Stimulated activated CD8-positive, alpha-beta memory T cell treated with anti-CD3 and anti-CD28 coated beads, Interleukin-7, amount 100 ng/mL, for 4 hours (primary cell): ENCODE measurements at regions not wholly inside any gene's neighbourhood (a gene's known extent, or its start where the extent isn't known, plus 50 kb on each side); places are given as distances from the start of the nearest gene placed in this dataset.

Experiments used
- DNase-seq, 2 donors: peaks; one replicate each; pipeline ENCODE4 v3.0.0-alpha.2; 2020; ENCODE audit warnings: low read depth in 2 of 2

DNA sequence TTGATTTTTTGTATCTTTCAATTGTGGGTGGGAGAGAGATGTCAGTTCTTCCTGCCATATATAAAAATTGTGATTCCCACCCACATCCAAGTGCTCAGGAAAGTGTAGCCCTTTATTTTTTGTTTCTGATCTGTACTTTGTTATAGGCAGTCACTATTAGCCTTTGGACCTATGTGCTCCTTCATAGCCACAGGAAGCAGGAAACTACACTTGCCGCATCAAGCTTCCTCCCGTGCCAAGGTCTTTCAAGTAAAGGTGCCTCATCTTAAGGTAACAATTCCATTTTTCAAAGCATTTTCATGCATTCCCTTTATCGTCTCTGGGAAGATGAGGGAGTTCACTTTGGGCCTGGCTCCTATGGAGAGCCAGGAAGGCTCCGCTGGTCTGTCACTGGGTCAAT, 339.0 kb downstream of the DIRAS2 start:
- DNase-seq = no peak

GRCh38 chr9:90306158-90306557, 336.5 kb downstream of the DIRAS2 start:
- no peak for DNase-seq

- no peak for DNase-seq
Measured at GRCh38 chr9:90307167-90307833, 335.3 kb downstream of the DIRAS2 start.

DNA sequence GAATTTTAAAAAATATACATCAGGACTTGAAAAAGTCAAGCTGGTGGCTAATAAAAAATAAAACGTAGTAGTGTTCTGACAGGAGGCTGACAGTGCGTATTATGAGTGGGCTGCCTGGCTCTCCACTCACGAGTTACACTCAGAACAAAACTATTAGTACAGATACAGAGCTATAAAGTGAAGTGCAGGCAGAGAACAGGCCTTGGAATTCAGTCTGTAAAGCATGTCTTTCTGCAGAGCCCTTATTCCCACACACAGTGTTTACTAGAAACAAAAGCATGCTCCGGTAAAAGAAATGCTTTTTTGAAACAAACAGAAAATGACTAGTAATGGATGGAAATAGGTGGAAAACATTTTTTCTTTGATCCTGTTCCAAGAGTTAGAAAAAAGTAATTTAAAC, 334.7 kb downstream of the DIRAS2 start:
- no peak for DNase-seq

DNA sequence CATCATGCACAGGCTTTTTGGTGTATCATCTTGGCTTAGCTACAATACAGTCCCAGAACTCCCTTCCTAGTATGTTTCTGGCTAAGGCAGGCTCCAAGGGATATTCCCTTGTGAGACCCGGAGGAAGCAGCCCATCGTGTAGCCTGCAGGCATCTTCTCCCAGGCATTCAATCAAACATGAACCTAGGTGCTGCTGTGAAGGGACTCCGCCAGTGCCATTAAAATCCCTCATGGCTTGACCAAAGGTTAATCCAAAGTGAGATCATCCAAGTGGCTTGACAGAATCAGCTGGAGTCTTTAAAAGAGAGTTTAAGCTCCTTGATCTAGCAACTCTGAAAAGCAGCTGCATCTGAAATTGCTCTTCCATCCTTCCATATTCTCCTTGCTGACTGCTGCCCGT, 333.9 kb downstream of the DIRAS2 start:
- DNase-seq = no peak

DNA sequence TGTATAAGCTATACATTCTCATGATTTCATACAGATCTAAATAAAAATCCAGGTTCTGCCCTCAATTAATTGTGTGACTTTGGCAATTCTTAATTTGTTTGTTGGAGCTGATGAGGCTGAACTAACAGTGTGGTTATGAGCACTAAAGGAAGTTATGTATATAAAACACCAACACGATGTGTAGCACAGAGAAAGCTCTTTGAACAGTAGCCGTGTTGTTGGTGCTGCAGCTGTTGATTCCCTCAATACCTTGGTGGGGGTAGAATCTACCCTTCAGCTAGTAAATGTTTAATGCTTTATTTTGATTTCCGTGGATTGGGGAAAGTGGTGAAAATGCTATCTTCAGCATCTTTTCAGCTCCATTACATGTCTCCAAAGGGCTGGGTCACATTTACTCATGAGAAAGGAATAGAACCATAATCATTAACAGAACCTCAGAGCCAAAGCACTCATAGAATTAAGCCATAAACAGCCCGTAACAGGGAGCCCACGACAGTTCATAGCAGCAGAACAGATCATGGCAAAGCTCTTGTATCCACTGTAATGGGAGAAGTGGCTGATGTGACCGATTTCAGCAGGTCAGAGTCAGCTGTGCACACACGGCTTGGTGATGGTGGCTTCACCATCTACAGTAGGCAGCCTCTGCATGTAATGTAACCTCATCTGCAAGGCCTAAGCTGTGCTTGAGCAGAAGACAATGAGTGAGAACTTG, 332.7 kb downstream of the DIRAS2 start:
- no peak for DNase-seq

DNA sequence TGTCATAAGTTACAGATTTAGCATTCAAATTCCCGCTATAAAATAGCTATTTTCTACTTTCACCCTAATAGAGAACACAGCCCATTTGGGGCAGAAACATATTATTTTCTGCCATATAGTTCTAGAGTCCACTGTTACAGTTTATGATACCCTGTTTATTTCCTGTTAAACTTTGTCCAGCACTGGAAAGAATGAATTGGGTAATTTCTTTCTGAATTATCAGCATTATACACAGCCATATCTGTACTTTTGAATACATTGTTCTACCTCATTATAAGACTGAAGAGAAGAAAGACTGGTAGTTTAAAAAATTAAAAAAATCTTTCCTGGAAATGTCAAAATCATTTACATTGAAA, 332.1 kb downstream of the DIRAS2 start:
- no peak for DNase-seq

DNA sequence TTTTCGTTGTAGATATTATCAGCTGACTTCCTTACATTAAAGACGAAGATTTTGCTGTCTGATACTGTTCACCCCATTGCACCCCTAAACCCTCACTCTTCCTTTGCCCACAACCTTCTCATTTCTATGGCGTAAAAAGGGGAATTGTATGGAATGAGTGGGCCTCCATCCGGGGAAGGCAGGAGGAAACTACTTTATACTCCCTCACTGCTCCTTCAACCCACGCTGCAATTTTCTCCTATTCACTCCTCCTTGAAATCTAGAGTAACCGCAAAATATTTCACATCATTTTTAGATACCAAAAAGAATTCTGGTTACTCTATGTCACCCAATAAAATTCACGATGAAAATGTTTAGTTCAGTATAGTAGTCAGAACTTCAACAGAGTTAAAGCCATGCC, 330.8 kb downstream of the DIRAS2 start:
- no peak for DNase-seq

GRCh38 chr9:90322296-90322695, 320.3 kb downstream of the DIRAS2 start:
- DNase-seq = no peak

GRCh38 chr9:90325913-90326653, 316.5 kb downstream of the DIRAS2 start:
- DNase-seq = no peak

DNA sequence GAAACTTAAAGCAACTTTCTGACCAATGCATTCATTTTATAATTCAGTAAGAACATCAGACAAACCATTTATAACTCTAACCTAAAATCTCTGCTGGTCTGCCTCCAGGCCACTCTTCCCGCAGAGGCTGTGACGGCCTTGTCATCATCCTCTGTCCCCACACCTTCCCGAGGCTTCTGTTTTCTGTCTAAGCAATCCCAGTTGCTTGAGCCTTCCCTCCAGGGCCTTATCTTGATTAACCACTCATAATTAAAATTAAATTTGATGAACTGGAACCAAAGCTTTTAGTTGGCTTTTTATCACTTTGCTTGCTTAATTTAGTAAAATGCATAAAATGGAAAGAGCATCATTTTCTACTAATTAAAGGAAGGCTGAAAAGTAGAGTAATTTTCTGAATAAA, 312.4 kb downstream of the DIRAS2 start:
- DNase-seq = no peak

GRCh38 chr9:90331826-90332575, 310.6 kb downstream of the DIRAS2 start:
- no peak for DNase-seq

- no peak for DNase-seq
Measured at GRCh38 chr9:90333226-90333625, 309.4 kb downstream of the DIRAS2 start.

DNA sequence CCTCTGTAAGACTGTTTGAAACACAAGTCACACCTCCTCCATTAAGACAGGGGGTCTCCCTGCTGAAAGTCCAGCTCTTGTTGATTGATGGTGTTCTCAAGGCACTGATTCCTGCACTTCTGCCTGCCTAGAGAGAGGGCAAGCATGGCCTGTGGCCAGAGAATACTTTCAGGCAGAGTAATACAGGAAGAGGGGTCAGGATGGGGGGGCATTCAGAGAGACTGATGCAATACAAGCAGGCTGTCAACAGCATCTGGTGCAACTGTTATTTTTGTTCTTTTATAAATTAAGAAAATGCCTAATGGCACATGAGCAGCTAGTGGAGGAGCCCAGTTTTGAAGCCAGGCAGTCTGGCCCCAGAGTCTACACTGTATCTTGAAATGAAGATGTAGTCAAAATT, 302.2 kb downstream of the DIRAS2 start:
- no peak for DNase-seq

- no peak for DNase-seq
Measured at GRCh38 chr9:90342607-90343006, 300.0 kb downstream of the DIRAS2 start.

DNA sequence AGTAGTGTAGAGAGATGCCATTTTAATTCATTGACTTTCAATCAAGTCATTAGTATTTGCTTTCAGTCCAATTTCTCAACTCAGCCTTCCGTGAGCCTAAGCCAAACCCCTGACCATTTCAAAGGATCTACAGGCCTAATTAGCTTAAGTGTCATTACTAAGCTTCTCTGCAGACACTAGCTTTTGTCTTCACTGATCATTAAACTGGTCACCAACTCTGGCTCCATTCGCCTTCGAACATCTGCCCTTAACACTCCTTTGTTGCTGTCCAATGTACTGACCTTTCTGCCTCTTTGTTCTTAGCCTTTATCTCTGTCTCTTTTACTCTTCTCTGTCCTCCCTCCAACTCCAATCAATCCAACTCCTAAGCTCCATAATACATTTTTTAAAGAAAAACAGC, 299.3 kb downstream of the DIRAS2 start:
- DNase-seq = no peak

DNA sequence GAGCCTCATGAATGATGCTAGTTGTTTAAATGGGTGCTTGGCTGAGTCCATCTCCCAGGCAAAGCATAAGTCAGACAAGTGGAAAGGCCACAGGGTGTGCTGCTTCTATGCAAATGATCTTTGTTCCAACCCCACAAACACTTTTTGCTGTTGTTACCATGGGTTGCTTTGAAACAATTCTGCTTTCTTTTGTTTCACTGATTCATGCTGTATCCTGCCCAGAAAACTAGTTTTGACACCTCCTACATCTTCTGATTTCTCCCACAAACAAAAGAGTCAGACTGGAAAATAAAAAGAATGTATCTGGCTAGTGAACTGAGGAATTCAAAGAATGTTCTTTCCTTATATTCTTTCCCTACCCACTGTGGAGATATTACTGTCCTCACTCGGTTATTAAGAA, 298.6 kb downstream of the DIRAS2 start:
- DNase-seq = no peak

DNA sequence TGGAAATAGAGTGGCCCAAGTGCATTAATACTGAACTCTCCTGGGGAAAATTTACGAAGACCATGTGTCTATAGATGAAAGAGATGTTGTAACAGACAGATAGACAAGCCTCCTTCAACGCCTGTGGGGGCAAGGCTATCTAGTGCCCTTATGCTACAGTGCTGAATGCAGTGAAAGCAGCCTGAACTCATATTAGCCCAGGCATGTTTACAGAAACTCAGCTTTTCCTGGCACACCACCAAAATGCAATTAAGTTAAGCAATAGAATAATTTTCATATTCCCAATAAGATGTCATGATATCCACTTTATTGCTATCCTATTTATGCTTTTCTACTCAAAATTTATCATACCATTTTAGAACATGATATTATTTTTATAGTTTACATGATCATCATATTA, 277.0 kb downstream of the DIRAS2 start:
- no peak for DNase-seq

DNA sequence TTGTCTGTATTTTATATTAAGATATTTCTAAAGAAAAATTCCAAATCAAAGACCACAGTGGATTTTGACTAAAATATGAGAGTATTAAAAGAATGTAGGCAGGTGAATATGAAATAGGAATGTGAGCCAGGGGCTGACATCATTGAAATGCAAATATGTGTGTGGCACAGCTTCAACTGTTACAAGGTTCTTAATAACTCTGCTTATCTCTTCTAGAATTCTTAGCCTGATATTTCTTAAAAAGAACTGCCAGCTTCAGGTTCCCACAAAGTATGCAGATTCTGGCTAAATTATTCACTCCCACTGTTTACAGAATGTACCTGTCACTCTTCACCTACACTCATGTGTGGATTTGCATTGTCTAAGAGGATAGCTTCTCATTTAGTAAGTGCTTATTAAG, 274.4 kb downstream of the DIRAS2 start:
- DNase-seq = no peak

- no peak for DNase-seq
Measured at GRCh38 chr9:90368928-90369327, 273.7 kb downstream of the DIRAS2 start.

- DNase-seq = no peak
Measured at GRCh38 chr9:90379771-90380170, 262.9 kb downstream of the DIRAS2 start.

GRCh38 chr9:90385146-90385545, 257.5 kb downstream of the DIRAS2 start:
- no peak for DNase-seq
